ENCODE measurements at regions not wholly inside any gene's neighbourhood (a gene's known extent, or its start where the extent isn't known, plus 50 kb on each side); places are given as distances from the start of the nearest gene placed in this dataset.
A peak's percentile ranks its signal among the peaks of the same experiment; 100 is the strongest.

DNA sequence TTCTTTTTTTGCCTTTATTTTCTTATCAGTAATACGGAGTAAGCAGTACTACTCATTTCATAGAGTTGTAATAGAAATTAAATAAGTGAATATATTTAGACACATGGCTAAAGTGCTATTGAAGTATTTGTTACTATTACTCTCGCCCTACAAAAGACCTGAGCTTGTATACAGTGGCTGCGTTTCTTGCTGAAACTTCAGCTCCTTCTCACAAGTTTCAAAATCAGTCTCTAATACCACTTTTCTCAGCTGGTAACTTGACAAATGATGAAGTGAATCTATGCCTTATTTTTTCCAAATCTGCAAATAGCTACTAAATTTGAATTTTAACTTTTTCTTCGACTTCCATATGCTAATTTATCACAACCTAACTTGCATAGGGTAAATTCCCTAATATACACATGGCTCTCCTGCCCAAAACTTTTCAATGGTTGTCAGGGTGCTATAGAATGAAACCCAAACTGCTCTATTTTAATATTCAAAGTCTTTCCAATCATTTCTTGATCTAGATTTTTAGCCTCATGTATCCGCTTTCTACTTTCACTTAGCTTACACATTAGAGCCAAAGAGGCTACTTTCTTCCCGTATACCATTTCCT is 347.8 kb upstream of the GULP1 start:
- DNase-seq: no peak

DNA sequence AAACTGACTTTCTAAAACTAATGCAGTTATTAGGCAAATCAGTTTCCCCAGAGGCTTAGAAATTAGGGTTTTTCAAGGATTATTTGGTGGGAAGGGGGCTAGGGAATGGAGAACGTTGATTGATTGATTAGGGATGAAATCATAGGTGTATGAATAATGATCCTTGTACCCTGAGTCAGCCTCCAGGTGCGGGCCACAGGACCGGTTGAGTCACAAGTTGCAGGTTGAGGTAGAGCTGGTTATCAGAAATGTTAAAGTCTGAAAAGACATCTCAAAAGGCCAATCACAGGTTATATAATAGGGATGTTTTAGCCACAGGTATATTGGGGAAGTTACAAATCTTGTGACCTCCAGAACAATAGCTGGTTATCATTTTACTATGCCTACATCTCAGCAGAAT is 341.8 kb upstream of the GULP1 start:
- DNase-seq: no peak

DNA sequence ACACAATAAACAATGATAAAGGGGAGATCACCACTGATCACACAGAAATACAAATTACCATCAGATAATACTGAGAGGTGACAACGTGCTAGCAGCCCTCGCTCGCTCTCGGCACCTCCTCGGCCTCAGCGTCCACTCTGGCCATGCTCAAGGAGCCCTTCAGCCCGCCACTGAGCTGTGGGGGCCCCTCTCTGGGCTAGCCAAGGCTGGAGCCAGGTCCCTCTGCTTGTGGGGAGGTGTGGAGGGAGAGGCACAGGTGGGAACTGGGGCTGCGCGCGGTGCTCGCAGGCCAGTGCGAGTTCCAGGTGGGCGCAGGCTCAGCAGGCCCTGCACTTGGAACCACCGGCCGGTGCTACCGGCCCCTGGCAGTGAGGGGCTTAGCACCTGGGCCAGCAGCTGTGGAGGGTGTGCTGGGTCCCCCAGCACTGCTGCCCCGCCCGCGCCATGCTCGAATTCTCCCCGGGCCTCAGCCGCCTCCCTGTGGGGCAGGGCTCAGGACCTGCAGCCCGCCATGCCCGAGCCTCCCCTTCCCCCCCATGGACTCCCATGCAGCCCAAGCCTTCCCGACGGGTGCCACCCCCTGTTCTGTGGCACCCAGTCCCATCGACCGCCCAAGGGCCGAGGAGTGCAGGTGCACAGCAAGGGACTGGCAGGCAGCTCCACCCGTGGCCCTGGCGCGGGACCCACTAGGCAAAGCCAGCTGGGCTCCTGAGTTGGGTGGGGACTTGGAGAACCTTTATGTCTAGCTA is 340.0 kb upstream of the GULP1 start:
- no peak for DNase-seq

DNA sequence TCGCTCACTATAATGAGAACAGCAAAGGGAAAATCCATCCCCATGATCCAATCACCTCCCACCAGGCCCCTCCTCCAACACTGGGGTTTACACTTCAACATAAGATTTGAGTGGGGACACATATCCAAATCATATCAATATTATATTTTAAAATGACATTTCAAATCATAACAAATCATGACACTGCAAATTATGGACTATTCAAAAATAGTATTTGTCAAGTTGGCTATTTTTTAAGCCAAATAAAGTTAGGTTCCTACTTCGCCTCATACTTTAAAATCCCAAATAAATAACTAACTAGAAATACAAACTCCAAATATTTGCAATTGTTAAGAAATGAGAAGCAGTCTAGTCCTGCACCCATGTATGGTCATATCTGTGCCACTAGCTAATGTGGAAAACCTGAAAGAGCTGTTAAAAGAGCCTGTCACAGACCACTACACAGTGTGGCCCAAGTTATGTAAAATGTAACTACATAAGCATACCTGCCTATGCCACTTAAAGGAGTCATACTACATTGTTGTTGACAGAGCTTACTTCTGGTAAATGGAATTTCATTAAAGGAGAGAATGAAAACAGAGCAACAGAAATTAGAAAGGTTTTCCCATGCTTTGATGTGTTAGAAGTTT is 334.7 kb upstream of the GULP1 start:
- no peak for DNase-seq

DNA sequence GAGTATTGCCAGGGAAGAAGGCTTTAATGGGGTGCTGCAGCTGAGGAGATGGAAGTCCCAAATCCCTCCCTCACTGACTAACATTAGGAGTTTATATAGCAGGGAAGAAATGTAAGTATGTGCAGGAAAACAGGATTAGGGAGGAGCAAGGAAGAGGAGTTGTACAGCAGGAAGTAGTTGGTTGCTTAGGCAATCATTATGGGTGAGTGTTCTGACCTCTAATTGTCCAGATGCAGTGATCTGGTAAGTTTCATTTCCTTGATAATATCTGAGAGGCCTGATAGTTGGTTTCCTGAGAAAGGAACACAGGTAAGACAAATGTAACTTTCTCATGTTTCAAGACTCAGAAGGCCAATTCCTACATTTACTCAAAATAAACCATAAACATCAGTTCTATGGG is 331.9 kb upstream of the GULP1 start:
- DNase-seq: peak in 1 of 2 experiments; percentile 5

DNA sequence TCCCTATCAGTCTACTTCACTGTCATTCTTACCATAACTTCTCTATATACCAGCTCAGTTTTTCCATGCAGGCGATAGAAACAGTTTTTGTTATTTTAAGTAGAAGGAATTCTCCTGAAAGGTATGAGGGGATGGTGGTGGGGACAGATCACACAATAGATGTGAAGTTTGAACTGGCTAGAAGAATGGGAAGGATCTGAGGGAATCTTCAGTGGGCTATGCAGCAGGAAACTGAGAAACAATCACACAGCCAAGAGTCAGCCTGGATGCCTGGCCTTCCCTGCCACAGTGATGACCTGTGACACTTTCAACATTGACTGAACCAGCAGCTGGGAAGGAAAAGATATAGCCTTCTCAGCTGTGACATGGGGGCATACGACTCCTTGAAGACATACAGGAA is 329.1 kb upstream of the GULP1 start:
- no peak for DNase-seq

DNA sequence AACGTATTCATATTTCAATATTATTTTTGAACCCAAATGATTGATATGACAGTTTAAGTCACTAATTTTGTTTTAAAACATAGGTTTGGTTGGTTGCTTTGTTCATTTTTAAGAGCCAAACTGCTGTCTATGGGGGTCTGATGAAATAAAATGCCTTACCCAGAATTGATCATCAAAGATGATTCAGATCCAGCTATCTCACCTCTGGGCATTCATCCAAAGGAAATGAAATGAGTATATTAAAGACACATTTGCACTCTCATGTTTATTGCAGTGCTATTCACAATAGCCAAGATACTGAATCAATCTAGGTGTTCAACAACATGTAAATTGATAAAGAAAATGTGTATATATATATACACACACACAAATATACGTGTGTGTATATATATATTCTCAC is 326.9 kb upstream of the GULP1 start:
- DNase-seq: no peak

DNA sequence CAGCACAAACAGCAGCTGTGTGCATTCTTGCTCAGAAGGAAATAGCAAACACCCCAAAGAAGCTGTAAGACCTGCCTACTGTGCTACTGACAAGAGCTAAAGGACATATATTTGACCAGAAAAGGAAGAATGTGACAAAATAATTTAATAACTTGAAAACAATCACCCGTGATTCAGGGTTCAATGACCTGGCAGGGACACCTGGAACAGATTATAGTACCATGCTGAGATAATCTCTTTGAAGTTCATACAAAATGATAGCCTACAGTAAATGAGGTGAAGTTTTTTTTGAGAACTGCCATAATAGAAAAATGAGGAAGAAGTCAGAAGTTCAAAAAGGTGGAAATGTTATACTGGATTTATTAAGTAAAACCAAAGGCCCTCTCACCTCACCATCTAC is 324.8 kb upstream of the GULP1 start:
- DNase-seq: no peak

DNA sequence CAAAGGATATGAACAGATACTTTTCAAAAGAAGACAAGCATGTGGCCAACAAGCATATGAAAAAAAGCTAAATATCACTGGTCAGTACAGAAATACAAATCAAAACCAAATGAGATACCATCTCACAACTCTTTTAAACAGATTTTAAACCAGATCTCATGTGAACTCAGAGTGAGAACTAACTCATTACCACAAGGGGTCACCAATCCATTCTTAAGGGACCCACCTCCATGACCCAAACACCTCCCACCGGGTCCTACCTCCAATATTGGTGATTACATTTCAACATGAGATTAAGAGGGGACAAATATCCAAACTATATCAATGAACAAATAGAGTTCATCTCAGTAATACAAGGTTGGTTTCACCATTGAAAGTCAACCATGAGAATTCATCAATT is 319.8 kb upstream of the GULP1 start:
- no peak for DNase-seq

DNA sequence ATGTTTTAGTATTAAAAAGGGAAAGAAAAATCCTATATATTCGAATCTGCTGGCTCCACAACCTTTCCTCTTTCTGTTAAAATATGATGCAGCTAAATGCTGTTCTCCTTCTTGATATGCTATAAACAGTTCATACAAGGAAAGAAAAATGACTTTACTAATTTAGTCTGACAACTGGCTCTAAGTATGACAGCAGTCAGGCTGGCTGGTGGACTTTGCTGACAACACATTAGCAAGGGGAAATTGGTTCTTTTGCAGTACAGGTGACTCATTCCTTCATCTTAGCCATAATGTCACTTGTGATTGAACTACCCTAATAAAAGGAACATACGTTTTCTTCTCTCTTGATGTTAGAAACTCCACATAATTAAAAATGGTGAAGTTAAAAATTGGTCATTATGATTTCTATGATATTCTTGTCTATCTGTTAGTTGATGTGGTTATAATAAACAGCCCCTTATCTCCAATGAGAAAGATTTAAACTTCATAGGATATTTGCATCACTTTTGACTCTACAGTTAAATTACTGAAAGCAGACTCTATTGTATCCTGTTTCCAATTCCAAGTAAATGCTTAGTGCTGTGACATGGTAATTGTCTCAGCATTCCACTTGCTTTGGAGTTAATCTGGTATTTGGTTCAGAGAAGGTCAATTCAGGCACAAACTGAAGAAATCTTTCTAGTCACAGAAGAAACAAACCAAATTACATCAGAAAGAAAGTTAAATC is 315.3 kb upstream of the GULP1 start:
- no peak for DNase-seq

DNA sequence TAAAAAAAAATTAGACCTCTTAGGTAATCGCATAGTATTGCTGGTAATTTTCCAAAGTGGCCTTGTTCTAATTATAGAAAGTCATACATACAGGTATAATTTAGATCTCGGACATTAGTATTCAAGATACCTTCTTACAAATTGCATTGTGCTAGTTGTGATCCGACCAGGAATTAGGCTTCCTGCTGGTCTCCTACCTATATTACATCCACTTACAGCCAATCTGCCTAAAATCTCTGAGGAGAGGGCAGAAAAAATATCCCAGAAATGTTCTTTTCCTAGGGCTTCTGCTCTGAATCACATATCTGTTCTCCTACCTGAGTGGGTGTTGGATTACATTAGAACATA is 314.7 kb upstream of the GULP1 start:
- DNase-seq: no peak

DNA sequence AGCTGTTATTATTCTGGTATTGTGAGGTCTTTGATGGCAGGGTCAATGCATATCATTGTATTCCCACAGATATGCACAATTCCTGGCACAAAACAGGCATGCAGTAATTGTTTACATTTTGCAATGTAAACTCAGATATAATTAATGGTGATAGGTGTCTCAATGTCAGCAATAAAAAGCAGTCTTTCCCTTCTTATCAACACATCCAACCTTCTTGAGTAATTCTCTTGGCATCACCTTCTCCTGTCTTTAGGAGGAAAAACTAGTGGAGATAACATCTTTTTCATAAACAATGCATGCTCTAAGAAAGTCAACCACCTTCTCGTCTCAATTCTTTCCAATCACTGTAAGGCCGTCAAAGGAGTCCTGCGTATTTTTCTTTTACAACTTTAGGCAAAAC is 313.3 kb upstream of the GULP1 start:
- no peak for DNase-seq

DNA sequence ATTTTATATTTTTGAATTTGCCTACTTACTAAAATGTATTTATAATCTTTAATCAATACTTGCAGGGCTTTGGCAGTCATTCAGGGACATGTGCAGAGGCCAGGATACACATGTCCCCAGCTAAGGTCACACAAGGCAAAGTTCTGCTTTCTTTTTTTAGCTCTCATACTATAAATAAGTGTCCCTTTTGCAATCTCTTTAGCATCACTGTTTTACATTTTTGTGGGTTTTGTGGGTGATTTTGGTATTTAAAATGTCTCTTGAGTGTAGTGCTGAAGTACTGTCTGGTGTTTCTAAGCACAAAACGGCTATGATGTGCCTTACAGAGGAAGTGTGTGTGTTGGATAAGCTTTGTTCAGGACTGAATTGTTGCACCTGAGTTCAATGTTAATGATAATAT is 309.0 kb upstream of the GULP1 start:
- peak; percentile 73 to 82 for DNase-seq

DNA sequence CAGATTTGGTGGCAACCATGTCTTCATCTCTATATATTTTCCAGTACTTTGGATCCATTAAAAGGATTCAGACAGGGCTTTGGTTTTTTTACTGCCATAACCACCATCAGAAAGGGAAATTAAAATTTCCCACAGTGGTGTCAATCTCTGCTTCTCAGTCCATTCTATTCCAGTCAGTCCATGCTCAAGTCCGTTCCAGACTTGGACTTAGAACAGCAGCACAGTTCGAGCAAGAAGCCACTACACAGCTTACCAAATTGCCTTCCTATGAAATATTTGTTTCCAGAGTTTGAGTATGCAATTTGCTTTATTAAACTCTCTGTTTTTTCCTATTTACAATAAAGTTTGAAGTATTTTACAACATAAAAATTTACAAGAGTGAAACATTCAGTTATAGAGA is 306.5 kb upstream of the GULP1 start:
- no peak for DNase-seq

DNA sequence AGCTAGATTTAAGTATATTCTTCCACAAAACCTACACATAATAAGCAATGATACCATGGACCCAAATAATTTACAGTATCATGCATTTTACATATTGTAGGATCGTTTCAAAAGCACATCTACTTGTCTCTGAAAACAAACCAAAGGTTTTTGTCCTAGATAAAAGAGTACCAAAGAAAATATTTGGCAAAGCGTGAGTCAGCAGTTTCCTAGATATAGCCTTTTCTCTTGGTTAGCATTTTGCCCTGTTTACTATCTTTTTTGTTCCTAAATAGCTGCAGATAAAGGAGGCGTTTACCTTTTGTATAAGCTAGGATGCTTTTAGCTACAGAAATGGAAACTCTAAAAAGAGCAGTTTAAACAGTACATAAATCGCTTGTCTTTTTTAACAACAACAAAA is 305.8 kb upstream of the GULP1 start:
- no peak for DNase-seq

DNA sequence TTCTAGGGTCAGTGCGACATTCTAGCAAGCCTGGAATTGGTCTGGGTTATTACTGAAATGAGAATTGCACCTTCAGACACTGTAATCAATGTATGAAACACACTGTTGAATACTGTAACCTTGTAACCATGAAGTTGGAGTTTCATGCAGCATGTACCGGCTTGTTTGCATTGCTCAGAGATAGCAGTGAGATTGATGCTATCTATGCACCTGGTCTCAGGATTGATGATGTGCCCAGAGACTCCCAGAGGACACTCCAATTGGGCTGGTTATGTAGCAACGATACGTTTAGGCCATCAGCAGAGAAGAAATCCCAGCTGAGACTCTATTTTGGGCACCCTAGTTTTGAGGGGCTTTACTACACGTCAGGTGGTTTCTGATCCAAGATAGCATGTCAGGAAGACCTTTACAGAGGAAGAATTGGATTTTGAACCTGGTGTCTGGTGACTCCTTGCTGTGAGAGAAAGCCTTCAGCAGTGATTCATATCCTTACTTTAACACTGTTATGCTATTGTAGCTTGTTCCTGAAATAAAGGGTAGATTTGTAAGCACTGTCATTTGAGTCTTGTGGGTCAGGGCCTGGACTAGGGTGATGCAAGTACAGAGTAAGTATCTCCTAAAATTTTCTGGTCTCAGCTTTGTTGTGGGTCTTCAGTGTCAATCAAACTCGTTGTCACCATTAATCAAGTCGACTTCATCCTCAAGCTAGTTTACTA is 305.1 kb upstream of the GULP1 start:
- no peak for DNase-seq

DNA sequence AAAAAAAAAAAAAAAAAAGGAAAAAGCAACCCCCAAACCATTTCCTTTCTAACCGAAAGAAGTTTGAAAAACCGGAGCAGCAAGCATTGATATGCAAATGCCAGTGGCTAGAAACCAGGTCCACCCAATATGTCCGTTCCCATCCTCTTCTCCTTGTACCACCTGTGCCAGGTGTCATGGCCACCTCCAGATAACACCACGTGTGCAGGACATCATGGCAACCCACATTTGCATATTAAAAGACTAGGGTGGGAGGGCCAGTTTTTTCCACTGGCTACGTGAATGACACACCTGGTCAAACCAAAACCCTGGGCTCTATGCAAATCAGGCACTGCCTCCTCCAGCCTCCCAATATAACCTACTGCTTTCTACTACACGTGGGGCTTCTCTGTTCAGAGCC is 303.3 kb upstream of the GULP1 start:
- no peak for DNase-seq

DNA sequence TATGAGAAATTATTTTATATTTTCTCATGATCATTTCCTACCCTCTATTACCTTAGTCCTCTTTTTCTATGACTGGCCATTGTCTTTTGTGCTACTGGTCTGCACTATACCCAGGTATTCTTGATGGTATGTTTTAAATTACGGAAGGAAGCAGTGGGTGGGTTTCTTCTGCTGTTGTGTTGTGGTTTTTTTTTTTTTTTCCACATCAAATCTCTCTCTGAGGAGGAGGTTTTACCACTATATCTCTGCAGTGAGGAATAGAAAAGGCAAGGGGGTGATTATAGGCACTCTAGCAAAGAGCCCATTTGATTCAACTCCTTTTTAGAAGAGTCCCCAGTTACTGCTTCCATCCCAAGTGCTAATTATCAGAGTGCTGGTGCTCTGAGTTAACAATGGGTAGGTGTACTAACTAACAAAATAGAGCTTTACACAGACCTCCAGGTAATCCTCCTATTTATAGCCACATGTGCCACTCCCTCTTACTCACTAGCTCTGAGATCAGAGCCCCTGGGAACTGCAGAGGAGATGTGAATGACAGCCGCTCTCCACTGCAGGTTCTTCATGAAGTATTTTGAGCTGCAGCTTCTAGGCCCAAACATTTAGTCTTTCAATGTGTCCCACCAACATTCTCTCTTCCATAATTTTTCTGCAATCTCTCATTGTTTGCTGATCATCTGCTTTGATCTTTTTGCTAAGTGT is 301.6 kb upstream of the GULP1 start:
- no peak for DNase-seq

DNA sequence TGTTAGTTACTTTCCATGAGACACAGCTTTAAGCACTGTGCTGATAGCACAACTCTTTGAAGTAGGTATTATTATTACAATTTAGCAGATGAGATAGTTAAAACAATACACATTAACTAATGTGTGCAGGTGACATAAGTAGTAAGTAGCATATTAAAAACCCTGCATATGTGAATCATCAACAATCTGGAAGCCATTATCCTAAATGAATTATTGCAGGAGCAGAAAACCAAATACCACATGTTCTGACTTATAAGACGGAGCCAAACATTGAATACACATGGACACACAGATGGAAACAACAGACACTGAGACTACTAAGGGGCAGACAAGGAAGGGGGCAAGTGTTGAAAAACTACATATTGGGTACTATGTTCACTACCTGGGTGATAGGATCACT is 300.3 kb upstream of the GULP1 start:
- DNase-seq: no peak

DNA sequence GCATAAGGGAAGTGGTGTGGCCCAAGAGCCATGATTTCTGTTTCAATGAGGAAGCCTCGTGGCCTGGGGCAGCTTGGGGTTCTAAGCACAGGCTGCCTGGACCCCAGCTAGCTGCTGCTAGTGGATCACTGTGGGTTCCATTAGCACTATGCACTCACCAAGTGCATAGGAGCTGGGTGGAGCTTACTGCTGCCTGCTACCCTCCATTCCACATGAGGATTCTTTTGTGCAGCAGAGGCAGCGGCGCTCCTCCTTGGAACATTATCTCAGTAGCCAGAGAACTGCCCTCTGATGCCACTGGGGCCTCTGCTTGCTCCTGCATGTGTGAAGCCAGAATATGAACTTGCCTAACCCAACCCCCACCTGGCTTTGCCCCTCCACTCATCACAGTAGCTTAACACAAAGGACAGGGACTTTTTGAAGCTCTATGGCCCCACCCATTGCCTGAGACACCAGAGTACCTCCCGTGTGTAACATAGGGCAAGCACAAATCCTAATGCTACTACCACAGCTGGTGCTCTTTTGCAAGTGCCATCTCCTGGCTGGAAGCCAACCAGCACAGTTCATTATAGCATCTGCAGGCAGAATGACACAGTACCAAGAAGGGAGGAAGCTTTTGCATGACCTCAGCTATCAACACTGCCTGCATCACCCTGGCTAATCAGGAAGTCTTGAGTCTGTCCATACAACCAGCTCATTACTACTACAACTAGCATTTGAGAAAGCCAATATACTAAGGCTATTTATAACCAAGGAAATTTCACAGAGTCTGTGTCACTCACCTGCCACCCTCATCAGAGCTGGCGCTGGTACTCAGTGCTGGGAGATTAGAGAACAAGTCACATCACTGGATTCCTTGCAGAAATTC is 297.0 kb upstream of the GULP1 start:
- peak; percentile 29 to 33 for DNase-seq

DNA sequence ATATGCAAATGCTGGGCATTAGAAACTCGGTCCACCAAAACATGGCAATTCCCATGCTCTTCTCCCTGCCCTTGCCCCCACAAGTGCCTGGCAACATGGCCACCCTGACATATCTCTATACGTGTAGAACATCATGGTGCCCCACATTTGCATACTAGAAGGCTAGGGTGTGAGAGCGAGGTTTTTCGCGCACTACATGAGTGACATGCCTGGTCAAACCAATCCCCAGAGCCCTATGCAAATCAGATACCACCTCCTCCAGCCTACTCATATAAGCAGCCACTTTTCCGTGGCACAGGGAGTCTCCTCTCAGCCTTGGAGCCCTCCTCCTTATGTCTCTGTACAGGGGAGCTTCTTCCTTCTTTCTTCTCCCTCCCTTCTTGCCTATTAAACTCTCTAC is 296.1 kb upstream of the GULP1 start:
- no peak for DNase-seq

DNA sequence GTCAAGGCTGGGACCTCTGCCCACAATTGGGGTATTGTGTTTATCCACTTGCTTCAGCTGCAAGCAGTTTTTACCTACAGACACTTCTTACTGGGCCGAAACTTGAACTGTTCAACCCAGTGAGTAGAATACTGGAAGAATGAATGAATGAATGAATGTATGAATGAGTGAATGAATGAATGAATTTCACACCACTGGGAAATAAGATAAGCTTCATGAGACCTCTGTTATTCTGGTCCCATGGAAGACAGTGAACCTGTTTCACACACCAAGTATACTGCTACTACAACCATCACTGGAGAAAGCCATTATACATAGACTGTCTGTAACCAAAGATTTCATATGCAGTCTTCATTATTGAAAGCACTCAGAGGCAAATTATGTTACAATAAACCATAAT is 295.0 kb upstream of the GULP1 start:
- DNase-seq: no peak
